ENCODE measurements at regions not wholly inside any gene's neighbourhood (a gene's known extent, or its start where the extent isn't known, plus 50 kb on each side); places are given as distances from the start of the nearest gene placed in this dataset.

DNA sequence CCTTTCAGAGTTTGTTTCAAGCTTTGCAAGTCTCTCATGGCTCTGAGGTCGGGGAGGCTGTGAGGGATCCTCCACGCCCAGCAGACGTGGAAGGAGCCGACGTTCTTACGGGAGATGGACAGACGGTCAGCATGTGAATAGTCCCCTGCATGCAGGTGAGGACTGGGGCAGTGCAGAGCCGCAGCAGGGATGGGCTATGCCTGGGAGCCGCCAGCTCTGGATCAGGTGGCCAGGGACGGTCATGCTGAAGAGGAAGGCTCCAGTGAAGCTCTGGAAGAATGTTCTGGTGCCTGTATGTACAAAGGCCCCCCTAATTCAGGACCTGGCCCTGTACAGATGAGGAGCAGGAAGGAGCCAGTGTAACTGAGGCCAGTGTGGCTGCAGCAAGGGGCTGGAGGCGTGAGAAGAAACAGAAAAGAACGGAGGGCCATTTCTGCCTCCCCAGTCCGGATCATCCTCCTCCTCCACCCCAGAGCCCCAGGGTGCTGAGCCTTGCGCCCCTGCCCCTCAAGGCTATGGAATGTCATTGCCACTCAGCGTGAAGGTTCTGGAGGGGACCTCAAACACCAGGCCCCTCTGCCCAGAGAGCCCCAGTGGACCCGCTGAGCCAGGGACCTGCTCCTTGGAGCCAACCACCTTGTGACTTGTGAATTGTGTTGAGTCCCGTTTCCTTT, 96.8 kb upstream of the DIO3 start:
- DNase-seq (ENCODE audit: low read depth, low spot score), result no peak

DNA sequence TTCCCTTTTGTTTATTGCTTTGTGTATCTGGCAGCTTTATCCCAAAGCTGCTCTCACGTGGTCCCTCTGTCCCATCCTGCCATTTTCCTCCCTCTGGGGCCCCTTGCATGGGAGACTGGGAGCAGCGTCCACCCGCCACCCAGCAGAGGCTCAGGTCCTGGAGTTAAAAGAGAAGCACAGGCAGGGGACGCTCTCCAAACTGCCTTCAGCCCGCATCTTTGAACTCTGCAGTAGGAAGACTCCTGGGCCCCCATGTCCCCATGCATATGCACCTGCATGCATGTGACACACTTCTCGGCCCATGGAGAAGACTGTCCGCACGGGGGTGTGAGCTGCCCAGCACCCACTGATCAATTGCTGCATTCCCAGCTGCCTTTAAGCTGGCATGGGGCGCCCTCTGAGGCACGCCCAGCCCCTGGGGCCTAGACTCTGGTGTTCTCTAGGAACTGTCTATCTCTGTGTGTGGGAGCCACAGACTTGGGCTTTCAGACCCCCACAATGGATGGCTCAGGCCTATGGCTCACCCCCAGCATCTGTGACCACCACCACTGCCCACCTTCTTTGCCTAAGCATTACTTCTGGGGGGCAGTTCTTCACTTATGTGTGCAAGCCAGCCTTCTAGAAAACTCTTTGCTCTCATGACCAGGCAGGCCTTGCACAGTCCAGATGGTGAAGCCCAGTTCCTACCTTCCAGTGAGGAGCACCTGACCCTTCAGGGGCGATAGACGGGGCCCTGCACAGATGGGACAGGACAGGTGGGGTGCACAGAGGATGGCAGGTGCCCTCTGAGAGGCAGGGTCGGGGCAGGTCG, 96.1 kb upstream of the DIO3 start:
- no peak for DNase-seq (ENCODE audit: low read depth, low spot score)

DNA sequence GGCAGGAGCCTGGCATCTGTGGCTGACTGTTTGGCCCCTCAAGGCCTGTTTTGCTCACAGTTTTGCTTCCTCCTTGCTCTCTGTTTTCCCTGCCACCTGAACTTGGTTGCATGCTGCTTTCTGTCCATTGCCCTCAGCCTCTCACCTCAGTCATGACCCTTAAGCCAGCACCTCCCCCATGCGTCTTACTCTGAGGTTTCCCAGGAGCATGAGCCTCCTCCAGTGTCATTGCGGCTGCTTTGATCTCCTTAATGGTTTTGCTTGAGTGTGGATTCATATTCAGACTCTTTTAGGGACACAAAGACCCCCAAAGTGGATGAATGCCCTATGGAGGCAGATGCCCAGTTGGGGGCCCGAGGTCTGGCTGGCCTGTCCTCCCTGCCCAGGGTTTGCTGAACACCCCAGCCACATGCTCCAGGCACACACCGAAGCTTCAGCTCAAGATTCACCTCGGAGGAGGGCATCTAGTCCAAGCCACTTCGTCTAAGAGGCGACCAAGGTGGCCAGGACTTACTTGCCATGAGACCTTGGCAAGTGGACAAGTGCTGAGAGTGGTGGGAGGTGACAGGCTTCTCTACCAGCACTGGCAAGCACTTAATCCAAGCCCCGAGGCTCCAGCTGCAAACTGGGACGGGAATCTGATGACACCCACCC, 95.4 kb upstream of the DIO3 start:
- no peak for DNase-seq (ENCODE audit: low read depth, low spot score)

DNA sequence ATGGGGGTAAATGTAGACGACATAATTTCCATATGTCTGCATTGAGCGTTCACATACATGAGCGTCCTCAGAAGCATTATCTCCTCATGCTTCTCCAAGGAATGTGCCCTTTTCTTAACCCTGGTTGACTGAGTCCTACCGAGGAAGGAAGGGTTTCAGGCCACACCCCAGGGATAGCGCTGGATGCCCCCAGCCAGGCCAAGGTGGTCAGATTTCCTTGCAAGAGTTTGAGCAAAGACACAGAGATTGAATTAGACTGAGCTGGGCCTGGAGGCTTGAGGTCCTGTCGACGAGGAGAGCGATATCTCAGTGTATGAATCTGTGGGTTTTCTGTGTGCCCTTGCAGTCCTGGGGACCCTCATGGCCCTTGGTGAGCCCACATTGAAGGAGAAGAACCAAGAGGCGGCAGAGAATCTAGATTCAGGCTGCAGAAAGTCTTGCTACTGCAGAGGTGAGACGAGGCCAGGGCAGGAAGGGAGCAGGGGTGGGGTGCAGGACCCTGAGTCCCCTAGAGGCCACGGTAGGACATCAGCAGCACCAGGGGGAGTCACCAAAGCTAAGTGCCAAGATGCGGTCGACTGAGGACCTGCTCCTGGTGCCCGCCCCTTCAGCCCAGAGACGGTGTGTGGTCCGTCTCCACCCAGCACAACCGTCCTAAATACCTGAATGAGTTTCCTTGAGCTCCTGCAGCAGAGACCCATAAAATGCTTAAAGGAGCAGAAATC, 94.7 kb upstream of the DIO3 start:
- no peak for DNase-seq (ENCODE audit: low read depth, low spot score)

DNA sequence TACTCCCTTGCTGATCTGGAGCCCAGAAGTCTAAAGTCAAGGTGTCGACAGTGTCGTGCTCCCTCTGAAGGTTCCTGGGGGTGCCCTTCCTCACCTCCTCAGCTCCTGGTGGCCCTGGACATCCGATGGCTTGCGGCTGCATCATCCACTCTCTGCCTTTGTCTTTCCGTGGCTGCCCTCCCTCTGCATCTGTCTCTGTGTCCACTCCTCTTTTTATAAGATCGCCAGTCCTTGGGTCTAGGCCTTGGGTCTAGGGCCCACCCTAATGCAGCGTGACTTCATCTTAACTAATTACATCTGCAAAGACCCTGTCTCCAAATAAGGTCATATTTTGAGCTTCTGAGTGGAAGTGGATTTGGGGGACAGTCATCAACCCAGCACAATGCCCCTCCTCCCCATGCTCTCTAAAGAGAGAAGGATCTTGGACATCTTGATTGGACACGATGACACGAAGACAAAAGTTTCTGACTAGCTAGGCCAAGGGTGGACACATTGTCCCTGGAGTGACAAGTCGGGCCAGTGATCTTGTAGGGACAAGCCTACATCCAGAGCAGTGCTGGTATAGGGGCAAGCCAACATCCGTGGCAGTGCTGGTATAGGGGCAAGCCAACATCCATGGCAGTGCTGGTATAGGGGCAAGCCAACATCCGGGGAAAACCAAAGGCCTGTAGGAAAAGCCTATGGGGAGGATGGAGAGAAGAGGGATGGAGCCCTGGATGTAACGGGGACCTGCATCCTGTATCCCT, 93.9 kb upstream of the DIO3 start:
- no peak for DNase-seq (ENCODE audit: low read depth, low spot score)

DNA sequence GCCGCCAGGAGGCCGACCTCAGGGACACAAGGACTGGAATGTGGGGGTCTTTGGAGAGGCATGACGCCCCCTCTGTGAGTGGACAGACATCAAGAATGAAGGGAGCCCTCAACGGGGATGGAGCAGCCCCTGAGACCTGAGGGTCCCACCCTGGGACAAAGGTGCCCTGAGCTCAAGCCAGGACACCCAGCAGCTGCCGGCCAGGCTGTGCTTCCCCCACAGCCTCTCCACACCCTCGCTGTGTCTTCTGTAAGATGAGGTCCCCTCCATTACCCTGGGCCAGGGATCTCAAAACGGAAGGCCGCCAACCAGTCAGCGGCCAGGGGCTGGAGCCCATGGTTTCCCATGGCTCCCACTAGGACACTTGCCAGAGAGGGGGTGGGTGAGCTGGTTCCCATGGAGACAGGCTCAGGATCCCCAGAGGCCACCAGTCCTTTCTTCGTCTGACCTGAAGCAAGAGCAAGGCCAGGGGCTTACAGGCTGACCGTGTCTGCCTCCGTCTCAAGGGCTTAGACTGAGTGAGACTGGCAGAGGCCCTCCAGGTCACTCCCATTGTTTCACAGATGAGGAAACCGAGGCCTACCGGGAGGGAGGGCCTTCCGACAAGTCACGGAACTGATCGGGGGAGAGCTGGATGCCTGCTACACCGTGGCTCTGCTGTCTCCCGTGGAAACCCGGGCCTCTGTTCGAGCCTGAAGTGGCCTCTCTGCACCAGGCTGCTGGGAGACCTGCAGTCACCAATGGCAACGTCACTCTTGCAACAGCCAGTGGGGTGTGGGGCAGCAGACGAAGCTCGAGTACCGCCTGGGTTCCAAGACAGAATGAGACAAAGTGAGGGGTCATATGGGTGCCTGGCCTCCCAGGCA, 91.7 kb upstream of the DIO3 start:
- no peak for DNase-seq (ENCODE audit: low read depth, low spot score)

DNA sequence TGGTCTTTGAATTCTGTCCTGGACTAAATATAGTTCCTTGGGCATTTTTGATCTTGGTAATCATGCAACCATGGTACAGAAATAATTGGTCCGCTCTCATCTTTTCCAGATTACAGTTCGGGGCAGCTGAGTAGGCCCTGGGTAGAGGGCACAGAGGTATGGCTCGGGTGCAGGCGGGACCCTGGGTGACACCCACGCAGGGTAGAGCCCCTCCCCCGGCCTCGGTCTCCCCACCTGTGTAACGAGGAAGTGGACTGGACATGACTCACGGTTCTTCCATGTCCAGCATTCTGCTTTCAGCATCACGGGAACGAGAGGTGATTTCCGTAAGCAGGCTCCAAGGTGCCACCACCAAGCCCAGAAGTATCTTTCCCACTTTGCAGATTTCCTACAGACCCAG, 91.0 kb upstream of the DIO3 start:
- DNase-seq (ENCODE audit: low read depth, low spot score), result no peak

DNA sequence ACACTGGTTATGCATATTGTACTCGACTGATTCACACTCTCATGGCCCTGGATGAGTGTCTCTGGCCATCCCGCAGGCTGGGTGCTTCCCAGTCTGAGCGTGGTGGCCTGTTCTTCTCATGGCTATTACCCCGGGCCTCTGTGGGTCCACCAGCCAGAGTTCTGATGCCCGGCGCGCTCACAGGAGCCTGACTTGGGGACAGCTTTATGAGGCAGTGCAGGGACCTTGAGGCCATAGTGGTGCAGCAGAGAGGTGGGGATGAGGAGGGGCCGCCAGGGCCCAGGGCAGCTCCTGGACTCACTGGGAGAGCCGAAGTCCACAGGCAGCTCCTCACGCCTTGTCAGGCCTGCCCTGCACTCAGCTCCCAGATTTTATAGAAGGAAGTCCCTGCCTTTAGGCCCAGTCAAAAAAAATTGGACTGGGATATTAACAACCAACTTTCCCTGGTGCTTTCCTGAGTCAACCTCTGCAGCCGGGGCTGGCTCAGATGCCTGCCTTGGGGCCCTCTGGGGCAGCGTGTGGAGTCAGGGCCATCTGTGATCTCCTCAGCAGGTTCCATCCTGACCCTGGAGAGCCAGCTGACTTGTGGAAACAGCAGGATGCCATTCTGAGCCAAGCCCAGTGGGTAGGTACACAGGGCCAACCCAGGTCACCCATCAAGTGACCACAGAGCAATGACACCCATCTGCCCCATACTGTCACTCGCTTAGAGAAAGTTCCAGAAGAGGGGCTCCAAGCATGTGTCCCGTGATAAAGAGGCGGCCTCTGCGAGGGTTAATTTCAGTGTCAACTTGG, 89.4 kb upstream of the DIO3 start:
- no peak for DNase-seq (ENCODE audit: low read depth, low spot score)

DNA sequence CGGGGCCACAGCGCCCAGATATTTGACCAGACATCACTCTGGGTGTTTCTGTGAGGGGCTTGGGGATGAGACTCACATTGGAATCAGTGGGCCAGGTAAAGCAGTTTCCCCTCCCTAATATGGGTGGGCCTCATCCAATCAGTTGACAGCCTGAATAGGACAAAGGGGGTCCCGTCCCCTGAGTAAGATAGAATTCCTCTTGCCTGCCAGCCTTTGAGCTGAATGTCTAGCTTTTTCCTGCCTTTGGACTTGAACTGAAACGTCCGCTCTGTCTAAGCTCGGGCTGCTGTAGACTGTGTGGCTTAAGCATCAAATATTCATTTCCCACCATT, 88.8 kb upstream of the DIO3 start:
- no peak for DNase-seq (ENCODE audit: low read depth, low spot score)

DNA sequence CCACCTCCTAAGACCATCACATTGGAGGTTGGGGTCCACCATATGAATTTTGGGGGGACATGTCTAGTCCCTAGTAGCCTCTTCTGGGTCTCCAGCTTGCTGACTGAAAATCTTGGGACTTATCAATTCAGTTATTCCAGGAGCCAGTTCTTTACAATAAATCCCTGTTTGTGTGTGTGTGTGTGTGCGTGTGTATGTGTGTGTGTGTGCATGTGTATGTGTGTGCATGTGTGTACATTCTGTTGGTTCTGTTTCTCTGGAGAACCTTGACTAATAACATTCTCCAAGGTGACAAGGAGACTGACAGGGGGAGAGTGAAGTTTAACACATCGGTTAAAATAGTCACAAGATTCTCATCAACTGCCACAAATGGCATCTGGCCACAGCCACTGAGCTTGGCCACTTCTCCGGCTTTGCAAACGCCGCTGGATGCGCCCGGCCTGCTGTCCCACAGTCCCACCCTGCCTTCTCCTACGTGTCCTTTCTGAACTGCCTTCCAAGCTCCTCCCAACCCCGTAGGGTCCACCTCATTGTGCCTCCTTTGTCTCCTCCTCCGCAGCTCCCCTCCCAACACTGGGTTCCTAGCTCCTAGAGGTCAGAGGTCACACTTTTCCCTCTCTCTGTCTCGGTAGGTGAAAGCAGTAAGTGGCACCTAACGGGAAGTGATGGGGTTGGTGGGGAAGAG, 88.1 kb upstream of the DIO3 start:
- no peak for DNase-seq (ENCODE audit: low read depth, low spot score)

DNA sequence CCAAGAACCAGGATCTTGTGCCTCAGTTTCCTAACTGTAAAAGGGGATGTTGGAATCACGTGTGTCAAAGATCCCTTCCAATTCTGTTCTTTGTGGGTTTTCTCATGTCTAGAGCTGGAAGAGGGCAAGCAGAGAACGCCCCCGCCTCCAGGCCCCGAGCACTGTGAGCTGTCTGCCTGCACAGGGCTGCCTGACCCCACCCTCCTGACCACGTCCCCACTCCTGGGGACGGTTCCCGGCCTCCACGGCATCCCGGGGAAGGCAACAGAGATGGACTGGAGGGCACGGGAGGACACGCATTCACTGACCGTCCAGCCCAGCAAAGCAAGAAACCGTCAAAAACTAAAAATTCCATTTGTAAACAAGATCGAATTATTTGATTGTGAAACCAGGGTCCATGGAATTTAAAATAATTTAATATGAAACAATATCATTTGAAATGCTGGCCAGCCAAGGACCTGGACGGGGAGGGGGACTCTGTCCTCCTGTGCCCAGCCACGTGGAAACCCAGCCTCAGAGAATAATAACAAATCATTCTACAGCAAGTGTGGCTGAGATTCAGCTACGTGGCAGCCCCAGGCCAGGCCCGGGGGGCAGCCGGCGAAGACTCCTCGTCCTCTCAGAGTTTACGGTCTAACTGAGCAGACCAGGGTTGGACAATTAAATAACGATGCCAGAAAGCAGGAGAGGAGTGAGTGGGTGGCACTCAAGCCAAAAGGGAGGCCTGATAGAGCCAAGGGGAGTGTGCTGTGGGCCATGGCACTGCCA, 87.3 kb upstream of the DIO3 start:
- no peak for DNase-seq (ENCODE audit: low read depth, low spot score)

DNA sequence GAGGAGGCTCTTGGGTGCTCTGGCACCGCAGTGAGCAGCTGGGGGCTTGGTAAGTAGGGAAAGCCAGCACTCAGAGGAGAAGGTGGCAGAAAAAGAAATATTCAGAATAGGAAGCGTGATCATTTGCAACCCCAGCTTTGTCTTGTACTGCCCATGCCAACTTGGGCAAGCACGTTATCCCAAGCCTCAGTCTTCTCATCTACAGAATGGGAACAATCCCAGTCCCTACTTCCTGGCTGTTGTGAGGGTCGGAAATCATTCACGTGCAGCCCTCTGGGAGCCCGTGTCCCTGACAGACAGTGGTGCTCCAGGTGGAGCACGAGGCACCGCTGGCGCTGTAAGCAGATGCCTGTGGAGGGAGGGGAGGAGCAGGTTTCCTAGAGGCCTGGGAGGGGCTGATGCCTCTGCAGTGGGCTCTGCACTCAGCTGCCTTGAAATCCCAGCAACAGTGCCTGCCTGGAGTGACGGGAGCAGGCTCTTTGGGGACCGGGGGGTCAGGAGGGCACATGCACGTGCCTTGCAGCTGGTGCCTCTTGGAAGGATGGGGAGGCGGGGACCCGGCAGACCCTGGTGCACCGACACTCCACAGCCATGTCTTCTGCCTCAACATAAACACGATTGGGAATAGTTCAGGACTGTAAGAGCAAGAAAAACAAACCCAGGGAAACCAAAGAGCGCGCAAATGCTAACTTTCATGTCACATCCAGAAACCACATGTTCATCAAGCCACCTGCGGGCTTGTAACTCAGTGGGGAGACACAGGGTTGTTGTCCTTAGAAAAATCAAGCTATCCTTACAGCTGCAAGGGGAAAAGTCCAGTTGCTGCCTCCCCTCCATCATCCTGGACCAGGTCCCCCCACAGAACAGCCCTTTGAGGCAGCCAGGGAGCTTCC, 86.5 kb upstream of the DIO3 start:
- DNase-seq (ENCODE audit: low read depth, low spot score), result no peak

DNA sequence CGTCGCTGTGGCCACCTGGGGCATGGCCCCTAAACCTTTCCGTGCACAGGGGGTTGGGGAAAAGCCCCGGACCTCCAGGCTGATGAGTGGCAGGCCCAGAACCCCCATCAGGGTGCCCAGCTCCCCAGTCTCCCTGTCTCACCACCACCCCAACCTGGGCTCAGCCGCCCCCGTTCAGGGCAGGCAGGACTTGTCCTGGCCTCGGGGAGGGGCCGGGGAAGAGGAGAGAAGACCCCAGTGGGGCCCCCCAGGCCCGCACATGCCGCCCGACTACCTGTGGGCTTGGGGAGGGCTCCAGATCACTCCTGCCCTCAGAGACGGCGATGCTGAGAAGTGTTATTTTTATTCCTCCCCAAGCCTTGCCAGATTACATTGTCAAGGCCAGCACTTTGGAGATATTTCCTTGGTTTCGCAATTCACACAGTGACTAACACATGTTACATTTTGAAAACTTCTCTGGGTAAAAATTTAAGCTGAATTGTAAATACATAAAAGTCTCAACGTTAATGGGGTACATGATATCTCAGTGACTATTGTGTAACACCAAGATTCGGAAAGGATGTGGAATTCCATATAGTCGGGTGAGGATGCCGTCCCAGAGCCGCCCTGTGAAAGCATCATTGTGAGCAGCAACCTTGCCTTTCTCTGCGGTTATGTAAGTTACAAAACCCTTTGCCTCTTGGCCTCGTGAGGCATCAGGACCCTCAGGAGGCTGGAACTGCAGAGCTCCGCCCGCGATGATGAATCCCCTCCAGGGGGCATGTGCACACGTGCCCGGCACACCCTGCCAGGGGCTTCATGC, 85.6 kb upstream of the DIO3 start:
- no peak for DNase-seq (ENCODE audit: low read depth, low spot score)

DNA sequence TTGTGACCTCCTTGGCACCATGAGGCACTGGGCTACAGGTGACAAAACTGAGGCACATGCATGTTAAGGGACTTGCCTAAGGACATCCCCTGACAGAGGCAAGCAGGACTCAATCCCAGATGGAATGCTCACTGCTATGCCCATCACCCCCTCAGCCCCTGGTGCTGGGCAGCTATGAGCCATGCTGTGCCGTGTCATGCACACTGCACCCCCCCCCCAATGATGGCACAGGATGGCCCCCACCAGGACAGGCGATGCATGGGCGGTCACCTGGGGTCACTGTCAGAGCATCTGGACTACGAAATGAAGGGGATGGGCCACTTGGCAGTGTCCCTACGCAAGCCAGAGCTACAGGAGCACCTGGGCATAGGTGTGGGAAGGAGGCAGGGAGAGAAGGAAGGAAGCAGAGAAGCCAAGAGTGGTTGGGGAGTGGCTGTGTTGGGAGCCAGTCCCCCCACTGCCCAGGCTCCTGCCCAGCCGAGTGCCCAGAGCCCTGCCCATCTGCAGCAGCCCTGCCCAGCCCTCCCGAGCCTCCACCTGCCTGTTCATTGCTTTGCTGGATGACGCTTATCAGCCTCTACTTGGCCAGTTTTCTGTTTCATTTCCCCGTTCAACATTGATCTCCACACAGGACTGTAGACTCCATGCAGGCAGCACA, 84.9 kb upstream of the DIO3 start:
- DNase-seq (ENCODE audit: low read depth, low spot score), result no peak

DNA sequence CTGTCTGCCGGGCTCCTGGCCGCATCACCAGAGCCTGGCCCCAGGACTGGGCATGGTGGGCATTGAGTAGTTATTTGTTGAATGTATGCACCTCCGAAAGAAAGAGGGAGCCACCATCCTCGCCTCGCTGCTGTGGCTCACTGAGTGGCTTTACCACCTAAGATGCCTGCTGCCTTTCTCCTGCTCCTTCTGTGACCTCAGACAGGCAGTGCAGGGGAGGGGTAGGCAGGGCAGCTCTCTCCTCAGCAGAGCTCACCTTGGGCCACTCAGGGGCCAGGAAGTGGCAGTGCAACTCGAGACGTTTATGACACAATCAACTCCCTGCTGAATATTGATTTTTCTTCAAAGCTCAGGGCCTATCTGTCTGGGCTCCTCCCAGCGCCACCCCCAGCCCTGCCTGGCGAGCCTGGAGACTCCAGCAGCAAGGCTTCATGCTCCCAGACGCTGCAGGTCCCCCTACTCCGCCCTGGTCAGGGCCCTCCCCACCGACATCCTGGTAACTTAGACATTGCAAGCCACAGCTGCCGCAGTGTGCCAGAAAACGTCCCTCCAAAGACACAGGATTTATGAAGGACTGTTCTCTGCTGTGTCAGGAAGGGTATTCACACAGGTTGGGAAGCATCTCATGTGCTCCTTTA, 84.3 kb upstream of the DIO3 start:
- no peak for DNase-seq (ENCODE audit: low read depth, low spot score)

DNA sequence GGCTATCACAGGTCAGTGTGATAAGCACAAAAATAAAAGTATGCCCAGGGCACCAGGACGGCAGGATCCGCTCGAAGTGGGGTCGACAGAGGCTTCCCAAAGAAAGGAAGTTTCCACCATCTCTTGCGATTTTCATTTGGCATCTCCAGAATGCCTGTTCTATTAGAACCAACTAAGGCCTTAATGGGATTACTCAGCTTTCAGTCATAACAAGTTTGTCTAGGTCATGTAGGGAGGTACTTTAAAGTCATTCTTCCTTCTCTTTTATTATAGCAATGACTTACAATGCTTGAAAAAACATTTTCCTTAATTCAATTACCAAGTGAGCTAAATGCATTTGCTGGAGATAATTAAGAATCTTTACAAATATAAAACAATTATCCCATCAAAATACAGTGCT, 83.6 kb upstream of the DIO3 start:
- DNase-seq (ENCODE audit: low read depth, low spot score), result no peak

Data from activated CD4-positive, CD25-positive, alpha-beta regulatory T cell treated with anti-CD3 and anti-CD28 coated beads, Interleukin-2, amount 50 U/mL, for 16 hours (primary cell).